ENCODE measurements at regions not wholly inside any gene's neighbourhood (a gene's known extent, or its start where the extent isn't known, plus 50 kb on each side); places are given as distances from the start of the nearest gene placed in this dataset.
"Not testable (repeated sequence)": the region's sequence is repeated elsewhere in the genome, so short reads cannot be mapped to it uniquely, and the experiment has no call there.

DNA sequence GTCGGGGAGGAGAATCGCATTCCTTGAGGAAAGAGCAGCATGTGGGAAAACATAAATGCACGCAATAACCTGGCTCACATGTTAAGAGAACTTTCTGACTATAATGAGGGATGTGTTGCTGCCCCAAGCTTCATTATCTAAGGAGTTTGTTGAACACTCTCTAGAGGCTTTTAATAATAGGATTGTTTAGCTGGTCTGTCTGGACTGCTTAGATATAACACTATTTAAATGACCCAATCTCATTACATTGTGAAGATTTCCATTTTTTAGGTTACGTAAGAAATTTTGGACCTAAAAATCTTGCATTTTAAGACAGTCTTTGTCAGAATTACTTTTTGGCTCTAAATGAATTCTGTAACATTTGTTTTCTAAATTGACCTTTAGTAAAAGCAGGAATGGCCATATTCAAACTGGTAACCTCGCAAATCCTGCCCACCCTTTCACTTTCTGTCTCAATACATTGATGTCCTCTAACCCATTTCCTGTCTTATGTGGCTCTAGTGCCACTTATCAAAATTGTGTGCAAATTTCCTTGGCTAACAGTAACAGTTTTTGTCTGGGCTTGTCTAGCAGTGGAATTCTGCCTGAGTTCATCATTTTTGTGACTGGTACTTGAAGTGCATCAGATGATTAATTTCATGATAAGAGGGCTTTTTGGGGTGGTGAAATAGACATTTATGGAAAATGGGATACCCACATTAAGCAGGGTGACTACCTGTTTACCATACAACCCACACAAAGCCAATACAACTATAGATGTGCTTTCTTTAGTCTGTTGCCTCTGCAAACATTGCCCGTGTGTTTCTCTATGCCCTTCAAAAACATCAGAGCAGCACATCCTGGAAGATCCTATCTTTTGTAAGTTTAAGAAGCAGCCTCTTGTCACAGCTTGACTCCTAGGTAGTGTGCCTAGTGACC is 61.6 kb upstream of the IKBKE start:
- DNase-seq = not testable (repeated sequence)

DNA sequence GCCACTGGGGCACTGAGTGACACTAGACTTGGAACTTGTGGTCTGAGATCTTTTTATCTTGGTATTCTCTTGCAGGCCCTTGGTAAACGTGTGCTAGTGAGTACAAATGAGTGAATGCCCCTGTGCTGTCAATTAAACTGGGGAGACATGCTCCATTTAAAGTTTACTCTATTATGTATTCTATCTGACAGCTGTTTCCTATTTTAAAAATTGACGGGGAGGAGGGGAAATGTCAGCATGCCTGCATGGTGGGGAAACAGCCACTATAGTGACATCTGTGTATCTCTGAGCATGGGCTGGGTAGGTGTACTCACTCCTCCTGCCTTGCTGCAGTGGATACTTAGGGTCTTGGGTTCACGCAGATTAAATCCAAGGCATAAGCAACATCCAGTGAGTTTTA is 59.0 kb upstream of the IKBKE start:
- no peak for DNase-seq

DNA sequence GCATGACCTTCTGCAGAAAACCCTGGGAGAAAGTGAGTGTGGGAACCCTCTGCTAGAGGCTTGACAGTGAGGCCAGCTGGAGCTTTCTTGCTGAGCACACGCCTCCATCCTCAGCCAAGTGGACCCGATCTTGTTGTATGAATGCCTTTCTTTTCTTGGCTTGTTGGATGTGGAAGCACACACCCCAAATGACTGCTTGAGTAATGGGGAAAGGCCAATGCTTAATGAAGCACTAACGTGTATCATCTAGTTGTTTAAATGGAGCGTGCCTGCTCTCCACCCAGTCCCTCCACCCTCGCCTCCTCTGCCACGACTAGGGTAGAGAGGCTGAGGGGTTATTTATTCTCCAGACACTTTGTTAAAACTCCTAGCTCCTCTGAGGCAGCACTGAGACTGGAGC is 54.3 kb upstream of the IKBKE start:
- DNase-seq = no peak

DNA sequence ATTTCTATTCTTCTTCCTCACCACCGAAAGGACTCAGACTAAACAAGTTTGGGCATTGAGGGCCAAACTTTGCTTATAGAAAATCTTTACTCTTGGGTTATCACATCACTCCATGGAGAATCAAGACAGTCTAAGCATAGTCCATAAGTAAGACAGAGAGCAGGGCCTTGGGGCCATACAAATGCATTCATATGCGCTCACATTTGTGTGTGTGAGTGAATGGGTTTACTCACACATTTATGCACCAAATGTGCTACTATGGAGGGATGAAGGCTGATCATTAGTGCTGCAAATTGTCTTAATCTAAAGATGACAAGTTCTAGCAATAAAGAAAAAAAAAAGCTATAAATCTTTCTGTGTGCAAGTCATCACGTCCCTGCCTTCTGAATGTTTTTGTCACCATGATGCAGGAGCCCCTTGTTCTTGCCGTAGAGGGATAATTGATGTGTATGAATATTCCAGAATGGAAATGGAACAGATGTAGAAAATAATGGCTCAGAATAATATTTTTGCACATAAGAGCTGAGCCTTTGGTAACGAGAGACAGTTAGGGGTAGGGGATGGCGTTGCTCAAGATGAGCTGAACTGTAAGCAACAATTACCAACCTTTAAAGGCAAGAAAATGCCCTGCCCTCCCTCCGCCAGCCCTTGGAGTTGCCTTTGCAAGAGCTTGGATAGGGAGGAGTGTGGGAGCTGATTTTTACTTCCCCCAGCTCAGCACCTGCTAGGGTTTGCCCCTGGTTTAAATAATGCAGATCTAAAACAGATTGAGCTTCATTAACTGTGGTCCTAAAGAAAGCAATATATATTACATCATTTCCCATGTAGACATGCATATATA is 52.3 kb upstream of the IKBKE start:
- DNase-seq = no peak

DNA sequence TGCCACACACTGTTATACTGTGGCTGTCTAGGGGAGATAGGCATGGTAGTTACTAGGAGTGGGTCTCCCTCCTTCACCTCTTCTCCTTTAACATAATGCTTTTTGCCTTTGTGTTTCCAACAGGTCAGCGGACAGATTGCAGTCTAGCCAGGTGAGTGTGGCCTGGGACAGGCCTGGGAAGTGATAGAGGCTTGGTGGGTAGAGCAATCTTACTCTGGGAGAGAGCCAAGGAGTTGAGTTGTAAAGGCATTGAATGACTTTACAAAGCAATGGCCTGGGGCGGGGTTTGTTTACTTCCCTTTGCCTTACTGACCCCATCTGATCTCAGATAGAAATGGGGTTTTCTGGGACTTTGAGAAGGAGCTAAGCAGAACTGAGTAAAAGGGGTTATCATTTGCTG is 51.0 kb upstream of the IKBKE start:
- DNase-seq = no peak

DNA sequence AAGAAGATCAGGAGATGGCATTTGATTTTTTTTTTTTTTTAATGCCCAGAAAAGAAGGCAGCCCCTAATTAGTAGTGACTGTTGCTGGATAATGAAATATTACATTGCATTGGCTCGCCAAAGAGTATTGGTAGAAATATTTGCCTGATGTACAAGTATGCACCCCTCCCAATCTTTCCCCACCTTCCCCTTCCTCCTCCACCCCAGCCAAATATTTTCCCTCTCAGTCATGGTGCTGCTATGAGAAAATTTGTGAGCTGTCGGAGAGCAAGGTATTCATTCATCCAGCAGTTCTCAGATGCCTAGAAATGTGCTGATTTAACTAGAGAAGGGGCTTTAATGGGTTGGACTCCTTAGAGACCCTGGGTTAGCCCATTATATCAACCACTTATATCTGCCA is 50.5 kb upstream of the IKBKE start:
- no peak for DNase-seq

DNA sequence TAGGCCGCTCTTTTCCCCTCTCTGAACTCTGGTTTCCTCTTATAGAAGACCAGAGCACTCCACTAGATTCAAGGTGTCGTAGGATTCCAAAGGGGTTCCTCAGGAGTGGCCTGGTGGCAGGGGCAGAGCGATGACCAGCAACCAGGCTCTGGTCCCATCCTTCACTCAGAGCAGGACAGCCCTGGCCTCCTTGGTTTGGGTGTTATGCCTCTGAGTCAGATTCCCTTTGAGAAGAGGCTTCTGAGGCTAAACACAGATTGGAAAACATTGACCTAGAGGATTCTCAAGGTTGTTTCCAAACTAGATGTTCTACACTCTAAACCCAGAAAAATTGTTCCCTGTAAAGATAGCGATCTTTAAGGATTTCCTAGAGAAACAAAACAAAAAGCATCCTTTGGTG is 49.8 kb upstream of the IKBKE start:
- no peak for DNase-seq
